Mucosa of descending colon (tissue), 3 donors: ENCODE measurements at regions not wholly inside any gene's neighbourhood (a gene's known extent, or its start where the extent isn't known, plus 50 kb on each side); places are given as distances from the start of the nearest gene placed in this dataset.
A peak's percentile ranks its signal among the peaks of the same experiment; 100 is the strongest.

ENCODE experiments used
- ATAC-seq: fragments of 200-7000 bp; cut with Tn5 transposase; one replicate; pipeline ENCODE4 v1.9.1; 2020; ENCODE audit warnings: mild to moderate bottlenecking, moderate library complexity
- DNase-seq, 3 donors: peaks; one replicate each; pipeline ENCODE4 v3.0.0-alpha.2; 2020
- H3K36me3 ChIP-seq: fragments of 200-600 bp; one replicate; pipeline ENCODE4 v1.8.0; 2021; ENCODE audit warnings: low read depth, mild to moderate bottlenecking
- H3K4me1 ChIP-seq: fragments of 200-600 bp; one replicate; pipeline ENCODE4 v1.8.0; 2021; ENCODE audit warnings: low read depth, mild to moderate bottlenecking
- H3K4me3 ChIP-seq: fragments of 200-600 bp; one replicate; pipeline ENCODE4 v1.8.0; 2021; ENCODE audit warnings: mild to moderate bottlenecking
- H3K9me3 ChIP-seq: fragments of 200-600 bp; one replicate; pipeline ENCODE4 v1.8.0; 2021; ENCODE audit warnings: mild to moderate bottlenecking
- CTCF ChIP-seq: fragments of 200-600 bp; IDR thresholded peaks from one replicate; pipeline ENCODE4 v1.8.0; 2022; ENCODE audit warnings: antibody characterized with exemption, mild to moderate bottlenecking
- intact Hi-C, 2 donors: fragments of 100-400 bp; cut with DNase I in 1 of 2; cut with micrococcal nuclease in 1 of 2; formaldehyde crosslinking; loops; one replicate each; pipeline versions ENCODE4 v1.11.0 to v1.11.1; 2022; cut with DNase I, micrococcal nuclease
- donor health status: DM: no; HTN: no; CAD: no; lungs with moderate emphysema.
- donor health status: DM: no; HTN: no; CAD: no.
- donor health status: DM: no; HTN: yes; CAD: no.

DNA sequence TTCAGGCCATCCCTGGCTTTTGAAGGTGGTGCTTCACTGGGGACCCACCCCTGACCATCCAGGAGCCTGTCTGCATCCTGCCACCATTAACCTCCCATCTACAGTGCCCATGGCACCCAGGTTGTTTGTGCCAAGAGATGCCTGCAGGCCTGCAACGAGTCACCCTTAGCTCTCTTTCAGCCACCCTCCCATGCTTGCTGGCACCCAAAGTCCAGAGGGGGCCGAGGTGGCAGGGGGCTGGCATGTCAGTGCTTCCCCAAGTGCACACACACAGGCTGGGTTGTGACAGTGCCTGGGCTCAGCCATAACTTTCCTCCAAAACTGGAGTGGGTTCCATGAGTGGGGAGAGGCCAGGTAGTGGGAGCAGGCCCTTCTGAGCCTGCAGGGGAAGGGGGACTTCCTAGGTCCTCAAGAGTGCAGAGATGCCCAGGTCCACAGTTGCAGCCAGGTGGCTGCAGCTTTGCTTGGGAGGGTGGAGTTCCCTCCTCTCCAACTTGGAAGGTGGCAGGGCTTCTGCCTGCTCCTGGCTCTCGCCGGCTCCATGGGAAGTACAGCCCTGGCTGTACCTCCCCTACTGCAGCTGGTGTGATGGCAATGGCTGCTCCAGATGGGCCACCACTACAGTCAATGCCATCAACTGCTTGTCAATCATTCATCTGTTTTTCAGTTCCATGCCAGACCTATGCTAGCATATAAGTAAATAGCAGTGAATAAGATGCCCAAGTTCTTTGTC, 235.9 kb upstream of the GIMD1 start:
- intact Hi-C loops, result no loop called here
- H3K4me1 ChIP-seq, result no peaks in the 10 kb centered on the region
- no peaks in the 10 kb centered on the region for H3K36me3 ChIP-seq
- DNase-seq (peak in 1 of 3 donors; percentile 18), ATAC-seq (no peak)
- no peaks in the 10 kb centered on the region for H3K9me3 ChIP-seq
- no peak overlapping the region for H3K4me3 ChIP-seq
- TF ChIP-seq CTCF, result no peak

GRCh38 chr4:106603471-106603870, 234.9 kb upstream of the GIMD1 start:
- ATAC-seq, result no peak
- DNase-seq, result peak in 1 of 3 donors; percentile 26
- H3K4me1 ChIP-seq, result no peaks in the 10 kb centered on the region
- no peak for TF ChIP-seq CTCF
- intact Hi-C loops, result no loop called here
- H3K36me3 ChIP-seq, result no peaks in the 10 kb centered on the region
- H3K4me3 ChIP-seq, result no peak overlapping the region
- no peaks in the 10 kb centered on the region for H3K9me3 ChIP-seq

DNA sequence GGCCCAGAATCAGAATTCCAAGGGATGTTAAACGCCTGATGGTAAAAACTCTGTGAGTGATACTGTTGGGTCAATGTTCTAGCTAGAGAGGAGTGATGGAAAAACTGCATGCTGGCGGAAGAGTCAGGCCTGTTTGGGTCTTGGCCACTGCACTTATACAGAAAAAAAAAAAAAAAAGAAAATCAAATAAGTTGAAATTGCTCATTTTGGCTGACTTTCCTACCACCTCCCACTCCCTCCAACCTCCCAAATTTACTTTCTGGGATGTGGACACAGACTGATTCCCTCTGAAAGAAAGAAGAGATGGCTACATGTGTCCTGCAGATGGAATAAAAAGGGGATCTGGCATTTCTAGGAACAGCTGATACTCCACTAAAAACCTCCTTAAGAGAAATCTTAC, 234.1 kb upstream of the GIMD1 start:
- TF ChIP-seq CTCF, result no peak
- no peak for DNase-seq
- no peaks in the 10 kb centered on the region for H3K36me3 ChIP-seq
- no peak for ATAC-seq
- H3K4me3 ChIP-seq, result no peak overlapping the region
- H3K4me1 ChIP-seq, result no peaks in the 10 kb centered on the region
- intact Hi-C loops, result no loop called here
- no peaks in the 10 kb centered on the region for H3K9me3 ChIP-seq

DNA sequence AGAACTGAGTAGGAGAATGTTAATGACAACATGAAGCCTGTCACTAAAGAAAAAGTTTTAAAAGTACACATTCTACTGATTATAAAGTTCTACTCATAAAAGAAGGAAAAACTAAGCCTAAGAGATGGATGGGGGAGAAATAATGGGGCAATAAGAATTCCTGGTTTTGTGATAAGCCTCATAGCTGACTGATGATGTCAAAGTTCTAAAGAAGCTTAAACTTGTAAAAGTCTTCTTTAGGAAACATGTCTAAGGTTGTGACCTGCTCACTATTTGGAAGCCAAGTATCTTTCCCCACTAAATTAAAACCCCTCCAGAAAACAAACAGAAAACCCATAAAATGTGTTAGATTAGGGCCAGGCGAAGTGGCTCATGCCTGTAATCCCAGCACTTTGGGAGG, 232.9 kb upstream of the GIMD1 start:
- no peak for ATAC-seq
- no peak for DNase-seq

GRCh38 chr4:106595906-106596305, 227.3 kb upstream of the GIMD1 start:
- no peak for ATAC-seq
- no peak for TF ChIP-seq CTCF
- H3K36me3 ChIP-seq, result no peaks in the 10 kb centered on the region
- no peaks in the 10 kb centered on the region for H3K4me1 ChIP-seq
- no peak for DNase-seq
- intact Hi-C loops, result no loop called here
- no peaks in the 10 kb centered on the region for H3K9me3 ChIP-seq
- no peak overlapping the region for H3K4me3 ChIP-seq

More for the DNA sequence above, 232.9 kb upstream of the GIMD1 start:
- Histone ChIP-seq H3K9me3 (no peaks in the 10 kb centered on the region), H3K4me1 (no peaks in the 10 kb centered on the region), H3K36me3 (no peaks in the 10 kb centered on the region), H3K4me3 (no peak overlapping the region)
- intact Hi-C loops, result no loop called here
- TF ChIP-seq CTCF, result no peak
